ENCODE measurements at regions not wholly inside any gene's neighbourhood (a gene's known extent, or its start where the extent isn't known, plus 50 kb on each side); places are given as distances from the start of the nearest gene placed in this dataset.

DNA sequence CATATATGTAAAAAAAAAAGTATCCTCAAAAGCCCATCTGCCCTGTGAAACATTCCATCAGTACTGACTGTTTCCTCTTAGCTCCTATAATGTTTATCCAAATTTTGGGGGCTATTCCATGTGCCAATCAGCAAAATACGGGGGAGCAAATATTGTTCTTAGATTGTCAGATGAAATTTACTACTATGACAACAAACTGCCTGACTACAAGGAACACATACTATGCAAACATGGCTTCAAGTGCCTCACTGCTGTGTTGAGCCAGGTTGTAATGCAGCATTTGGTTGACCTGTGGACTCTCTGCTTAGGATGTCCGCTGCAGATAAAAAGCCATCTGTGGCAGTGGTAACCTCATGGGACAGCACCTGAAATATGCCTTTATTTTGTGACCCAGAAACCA, 98.2 kb upstream of the SCEL start:
- Mint-ChIP-seq H3K4me3 (no peak overlapping the region), H3K9me3 (peaks cover 0 to 6% of the 10 kb centered on the region in 2 donors), H3K27me3 (peaks cover 2% of the 10 kb centered on the region), H3K4me1 (peaks cover under 1% of the 10 kb centered on the region), H3K27ac (no peak overlapping the region)
- ATAC-seq (no peak), DNase-seq (no peak)

DNA sequence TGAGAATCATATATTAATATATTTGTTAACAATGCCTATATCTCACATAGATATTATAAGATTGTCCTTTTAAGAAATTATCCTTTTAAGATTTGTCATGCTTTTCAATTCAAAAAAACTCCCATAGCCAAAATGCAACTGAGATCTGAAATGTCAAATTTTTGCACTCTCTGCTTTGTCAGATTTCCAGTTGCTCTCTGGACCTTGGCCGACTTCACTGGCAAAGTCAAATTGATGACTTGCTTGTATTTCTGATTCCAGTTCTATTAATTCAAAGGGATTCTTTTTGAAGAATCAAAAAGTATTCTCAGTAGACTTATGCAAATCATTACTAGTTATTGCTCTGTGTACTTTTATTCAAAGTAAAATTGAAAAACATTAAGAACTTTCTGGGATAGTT, 101.2 kb upstream of the SCEL start:
- ATAC-seq (no peak), DNase-seq (no peak)
- H3K27me3 Mint-ChIP-seq = no peaks in the 10 kb centered on the region
- peaks cover 0 to 4% of the 10 kb centered on the region in 2 donors for H3K9me3 Mint-ChIP-seq
- H3K4me3 Mint-ChIP-seq = no peak overlapping the region
- peaks cover 8% of the 10 kb centered on the region for H3K4me1 Mint-ChIP-seq
- no peak overlapping the region for H3K27ac Mint-ChIP-seq

DNA sequence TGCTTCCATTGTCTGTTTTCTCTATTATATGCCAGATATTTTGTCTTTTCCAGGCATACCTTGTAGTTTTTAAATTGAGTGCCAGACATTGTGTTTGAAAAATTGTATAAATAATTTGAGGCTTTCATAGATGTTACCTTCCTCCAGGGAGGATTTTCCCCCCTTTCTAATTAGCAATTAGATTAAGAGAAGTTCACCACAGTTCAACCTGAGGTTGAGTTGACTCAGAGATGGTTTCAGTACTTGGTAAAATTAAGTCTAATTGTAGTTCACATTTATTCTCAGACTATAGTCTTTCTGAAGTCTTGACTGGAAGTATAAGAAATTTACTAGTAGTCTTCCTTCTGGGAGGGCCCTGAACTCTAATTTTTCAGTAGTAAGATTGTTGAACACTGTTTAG, 104.1 kb upstream of the SCEL start:
- ATAC-seq (peak; percentile 51), DNase-seq (no peak)
- Mint-ChIP-seq H3K27me3 (no peaks in the 10 kb centered on the region), H3K4me1 (peaks cover 8% of the 10 kb centered on the region), H3K27ac (no peak overlapping the region), H3K4me3 (no peak overlapping the region), H3K9me3 (peaks cover 0 to 5% of the 10 kb centered on the region in 2 donors)

DNA sequence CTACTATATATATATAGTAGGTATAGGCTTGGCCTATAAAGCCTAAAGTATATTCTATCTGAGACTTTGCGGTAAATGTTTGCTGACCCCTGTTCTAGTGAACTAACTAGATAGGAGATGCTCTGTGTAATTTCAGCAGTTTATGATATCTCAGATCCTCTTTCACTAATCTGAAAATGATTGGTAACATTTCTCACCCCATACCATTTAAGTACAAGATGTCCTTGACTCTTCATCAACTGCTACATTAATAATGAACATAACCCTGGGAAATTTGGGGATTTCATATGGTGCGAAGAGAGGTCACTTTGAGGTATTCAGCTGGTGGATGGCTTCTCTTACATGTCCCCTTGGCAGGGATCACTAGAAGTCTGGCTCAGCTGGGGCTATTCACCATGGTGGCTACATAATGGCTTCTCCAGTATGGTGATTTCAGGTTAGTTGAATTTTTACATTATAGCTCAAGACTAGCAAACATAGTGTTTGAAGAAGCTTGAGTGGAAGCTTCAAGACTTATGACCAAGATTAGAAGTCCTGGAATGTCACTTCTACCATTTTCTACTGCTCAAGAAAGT, 103.6 kb upstream of the MYCBP2 start:
- H3K9me3 Mint-ChIP-seq = peaks cover 0 to 5% of the 10 kb centered on the region in 2 donors
- H3K27ac Mint-ChIP-seq = no peak overlapping the region
- H3K27me3 Mint-ChIP-seq = no peaks in the 10 kb centered on the region
- no peak overlapping the region for H3K4me3 Mint-ChIP-seq
- ATAC-seq (no peak), DNase-seq (no peak)
- peaks cover 9% of the 10 kb centered on the region for H3K4me1 Mint-ChIP-seq

DNA sequence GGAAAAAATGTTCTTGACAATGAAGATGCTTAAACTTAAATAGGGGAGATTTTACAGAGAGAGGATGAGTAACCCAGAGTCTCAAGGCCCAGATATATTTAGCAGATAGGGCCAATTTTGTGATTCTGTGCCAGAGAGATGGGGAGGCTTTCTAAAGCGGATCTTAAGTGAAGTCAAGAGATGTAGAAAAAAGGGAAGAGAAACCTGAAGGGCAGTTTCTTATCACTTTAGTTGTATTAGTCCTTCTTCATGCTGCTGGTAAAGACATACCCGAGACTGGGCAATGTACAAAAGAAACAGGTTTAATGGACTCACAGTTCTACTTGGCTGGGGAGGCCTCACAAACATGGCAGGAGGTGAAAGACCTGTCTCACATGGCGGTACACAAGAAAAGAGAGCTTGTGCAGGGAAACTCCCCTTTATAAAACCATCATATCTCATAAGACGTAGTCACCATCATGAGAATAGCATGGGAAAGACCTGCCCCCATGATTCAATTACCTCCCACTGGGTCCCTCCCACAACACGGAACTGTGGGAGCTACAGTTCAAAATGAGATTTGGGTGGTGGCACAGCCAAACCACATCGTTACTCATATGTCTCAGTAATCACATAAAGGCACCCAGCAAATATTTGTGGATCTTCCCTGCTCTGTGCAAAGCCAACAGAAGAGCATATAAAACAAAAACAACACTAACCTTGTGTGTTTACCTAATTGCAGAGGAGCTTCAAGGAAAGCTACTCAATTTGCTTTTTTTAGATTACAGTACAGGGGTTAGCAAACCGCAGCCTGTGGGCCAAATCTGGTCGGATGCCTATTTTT, 102.6 kb upstream of the MYCBP2 start:
- Mint-ChIP-seq H3K27me3 (no peaks in the 10 kb centered on the region), H3K4me3 (peak overlapping the region in 1 of 2 donors; percentile 7), H3K4me1 (peaks cover 12% of the 10 kb centered on the region), H3K27ac (peak overlapping the region in 1 of 2 donors; percentile 20), H3K9me3 (peaks cover 0 to 5% of the 10 kb centered on the region in 2 donors)
- ATAC-seq = peak; percentile 90
- DNase-seq = peak in 1 of 2 donors; percentile 66

DNA sequence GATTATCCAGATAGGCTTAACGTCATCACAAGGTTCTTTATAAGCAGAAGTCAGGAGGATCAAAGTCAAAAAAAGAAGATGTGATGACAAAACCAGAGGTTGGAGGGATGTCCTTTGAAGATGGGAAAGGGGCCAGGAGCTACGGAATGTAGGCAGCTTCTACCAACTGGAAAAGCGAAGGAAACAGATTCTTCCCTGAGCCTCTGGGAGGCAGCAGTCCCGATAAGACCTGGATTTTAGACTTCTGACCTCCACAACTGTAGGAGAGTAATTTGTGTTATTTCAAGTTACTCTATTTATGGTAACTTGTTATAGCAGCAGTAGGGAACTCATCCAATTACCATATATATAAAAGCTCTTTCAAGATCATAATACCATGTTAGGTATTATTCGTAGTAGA, 98.8 kb upstream of the MYCBP2 start:
- peaks cover 0 to 5% of the 10 kb centered on the region in 2 donors for H3K9me3 Mint-ChIP-seq
- H3K27ac Mint-ChIP-seq = no peak overlapping the region
- DNase-seq (no peak), ATAC-seq (no peak)
- no peaks in the 10 kb centered on the region for H3K27me3 Mint-ChIP-seq
- H3K4me1 Mint-ChIP-seq = peaks cover 4% of the 10 kb centered on the region
- H3K4me3 Mint-ChIP-seq = no peak overlapping the region

DNA sequence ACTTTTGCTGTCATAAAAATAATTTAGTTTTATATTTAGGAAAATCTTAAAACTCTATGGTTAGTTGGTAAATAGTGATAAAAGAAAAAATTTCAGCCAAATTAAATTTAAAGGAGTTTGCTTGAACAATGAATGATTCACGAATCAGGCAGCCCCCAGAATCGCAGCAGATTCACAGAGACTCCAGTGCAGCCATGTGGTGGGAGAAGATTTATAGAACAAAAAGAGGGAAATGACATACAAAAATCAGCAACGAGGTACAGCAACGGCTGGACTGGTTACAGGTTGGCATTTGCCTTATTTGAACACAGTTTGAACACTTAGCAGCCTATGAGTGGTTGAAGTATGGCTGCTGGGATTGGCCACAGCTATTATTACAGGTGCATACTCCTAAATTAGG, 96.4 kb upstream of the MYCBP2 start:
- no peak overlapping the region for H3K27ac Mint-ChIP-seq
- ATAC-seq (no peak), DNase-seq (no peak)
- H3K27me3 Mint-ChIP-seq = no peaks in the 10 kb centered on the region
- no peak overlapping the region for H3K4me3 Mint-ChIP-seq
- peaks cover 4% of the 10 kb centered on the region for H3K4me1 Mint-ChIP-seq
- peaks cover 0 to 4% of the 10 kb centered on the region in 2 donors for H3K9me3 Mint-ChIP-seq

DNA sequence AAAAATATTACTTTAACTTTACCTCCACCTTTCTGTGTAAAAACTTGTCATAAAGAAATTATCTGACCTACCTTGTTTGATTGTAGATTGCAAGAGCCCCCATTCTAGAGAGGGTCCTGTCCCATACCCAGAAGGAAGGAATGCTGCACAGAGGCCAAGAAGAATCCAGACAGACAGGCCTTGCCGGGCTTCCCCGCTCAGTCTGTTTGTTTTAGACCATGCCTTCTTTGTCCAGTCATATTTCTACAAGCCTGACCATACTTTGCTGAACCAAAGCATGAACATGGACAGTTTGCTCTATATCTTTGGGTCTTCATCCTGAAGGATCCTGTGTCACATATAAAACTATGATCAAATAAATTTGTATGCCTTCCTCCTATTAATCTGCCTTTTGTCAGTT, 95.8 kb upstream of the MYCBP2 start:
- no peak for ATAC-seq
- Mint-ChIP-seq H3K4me3 (no peak overlapping the region), H3K4me1 (peaks cover 4% of the 10 kb centered on the region), H3K27me3 (no peaks in the 10 kb centered on the region), H3K9me3 (peaks cover 0 to 4% of the 10 kb centered on the region in 2 donors), H3K27ac (no peak overlapping the region)
- DNase-seq = no peak

DNA sequence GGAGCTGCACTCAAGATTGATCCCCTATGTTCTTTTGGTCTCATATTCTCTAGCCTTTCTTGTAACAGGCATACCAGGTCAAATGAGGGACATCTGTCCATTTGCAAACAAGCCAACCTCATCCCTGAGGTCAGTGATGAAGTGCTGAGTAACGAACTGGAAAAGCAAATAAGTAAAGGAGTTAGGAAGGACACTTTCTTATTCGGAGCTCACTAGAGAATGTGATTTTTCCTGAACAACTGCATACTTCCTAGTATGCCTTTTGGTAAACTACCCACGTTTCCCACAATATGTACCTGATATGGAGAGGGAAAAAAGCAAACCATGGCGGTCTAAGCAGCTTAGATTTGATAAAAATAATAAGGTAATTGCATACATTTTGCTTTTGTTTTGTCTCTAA, 91.0 kb upstream of the MYCBP2 start:
- H3K4me1 Mint-ChIP-seq = peaks cover 12% of the 10 kb centered on the region
- DNase-seq (no peak), ATAC-seq (no peak)
- H3K4me3 Mint-ChIP-seq = no peak overlapping the region
- no peaks in the 10 kb centered on the region for H3K27me3 Mint-ChIP-seq
- no peak overlapping the region for H3K27ac Mint-ChIP-seq
- H3K9me3 Mint-ChIP-seq = peaks cover 0 to 4% of the 10 kb centered on the region in 2 donors

DNA sequence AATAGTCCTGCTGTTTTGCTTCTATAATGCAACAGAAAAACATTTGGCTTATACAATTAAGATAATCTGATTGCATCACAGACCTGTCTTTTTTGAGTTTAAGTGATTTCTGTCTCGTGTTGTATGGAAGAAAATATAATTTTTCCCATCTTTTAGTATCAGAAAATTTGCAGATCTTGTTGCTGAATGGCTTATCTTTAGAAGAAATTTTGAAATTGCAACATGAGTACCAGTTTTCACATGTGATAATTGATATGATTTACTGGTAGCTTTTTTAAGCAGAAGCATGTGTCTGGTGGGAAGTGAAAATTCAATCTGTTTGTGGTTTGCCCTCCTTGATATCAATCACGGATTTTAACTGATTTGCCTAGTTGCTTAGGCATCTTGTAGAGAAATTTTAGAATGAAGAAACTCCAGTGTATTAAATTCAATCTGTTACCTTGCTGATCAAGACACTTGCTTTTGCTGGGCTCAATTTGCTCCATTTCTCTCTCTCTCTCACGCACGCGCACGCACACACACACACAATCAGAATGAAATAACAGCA, 89.8 kb upstream of the MYCBP2 start:
- H3K4me1 Mint-ChIP-seq = peaks cover 12% of the 10 kb centered on the region
- no peak for DNase-seq
- no peak for ATAC-seq
- no peaks in the 10 kb centered on the region for H3K27me3 Mint-ChIP-seq
- no peak overlapping the region for H3K4me3 Mint-ChIP-seq
- H3K27ac Mint-ChIP-seq = peak overlapping the region in 1 of 2 donors; percentile 42
- H3K9me3 Mint-ChIP-seq = peaks cover 0 to 4% of the 10 kb centered on the region in 2 donors

DNA sequence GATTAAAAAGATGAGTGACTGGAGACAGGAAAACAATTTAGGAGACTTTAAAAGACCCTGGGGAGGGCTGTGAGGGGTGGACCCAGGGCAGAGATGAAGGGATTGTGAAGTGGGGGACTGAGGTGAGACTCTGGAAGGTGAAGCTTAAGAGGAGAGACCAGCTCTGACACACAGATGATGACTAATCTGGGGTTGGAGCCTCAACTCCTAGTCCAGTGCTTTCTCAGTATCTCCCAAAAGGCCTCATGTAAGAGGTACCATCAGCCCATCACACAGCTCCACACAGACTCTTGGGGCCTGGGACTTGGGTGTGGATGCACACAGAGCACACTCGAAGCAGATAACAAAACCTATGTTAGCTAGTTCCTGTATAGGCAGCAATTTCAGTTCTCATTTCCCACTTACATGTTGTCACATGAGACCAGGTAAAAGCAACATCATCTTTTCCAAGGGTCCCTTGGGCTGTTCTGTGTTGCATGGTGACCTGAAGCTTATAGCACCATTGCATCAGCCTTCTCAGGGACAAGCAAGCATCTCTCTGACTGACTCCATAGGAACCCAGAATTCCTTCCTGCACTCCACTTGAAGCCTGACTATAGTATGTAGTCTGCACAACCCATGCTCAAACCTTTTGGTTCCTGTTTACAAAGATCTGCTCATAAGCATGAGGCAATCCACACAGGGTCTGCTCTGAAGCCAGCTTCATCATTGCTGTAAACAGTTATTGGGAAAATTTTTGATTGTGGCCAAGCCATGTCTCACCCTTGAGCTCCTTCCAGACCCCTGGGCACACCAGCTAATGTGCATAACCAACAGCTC, 88.6 kb upstream of the MYCBP2 start:
- peak; percentile 54 for ATAC-seq
- no peaks in the 10 kb centered on the region for H3K27me3 Mint-ChIP-seq
- peaks cover 0 to 4% of the 10 kb centered on the region in 2 donors for H3K9me3 Mint-ChIP-seq
- DNase-seq = no peak
- peaks cover 12% of the 10 kb centered on the region for H3K4me1 Mint-ChIP-seq
- peak overlapping the region in 1 of 2 donors; percentile 27 for H3K27ac Mint-ChIP-seq
- H3K4me3 Mint-ChIP-seq = no peak overlapping the region

DNA sequence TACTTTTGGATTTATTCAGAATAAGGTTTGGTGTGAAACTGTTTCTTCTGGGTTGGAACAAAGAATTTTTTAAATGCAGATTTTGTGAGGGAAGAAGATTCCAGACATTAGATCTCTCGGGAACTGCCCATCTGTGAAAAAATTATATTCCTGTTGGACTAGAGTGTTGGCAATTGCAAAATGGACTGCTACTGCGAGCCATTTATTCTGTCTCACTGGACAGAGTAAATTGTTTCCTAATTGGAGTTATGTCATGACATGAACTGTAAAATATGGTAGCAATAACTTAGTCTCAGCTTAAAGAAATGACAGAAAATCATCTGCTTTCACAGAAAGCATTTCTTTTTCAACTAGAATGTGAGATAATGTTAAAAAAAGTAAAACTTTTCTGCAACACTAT, 86.0 kb upstream of the MYCBP2 start:
- peaks cover 12% of the 10 kb centered on the region for H3K4me1 Mint-ChIP-seq
- ATAC-seq (no peak), DNase-seq (no peak)
- H3K27ac Mint-ChIP-seq = no peak overlapping the region
- H3K9me3 Mint-ChIP-seq = no peaks in the 10 kb centered on the region
- no peak overlapping the region for H3K4me3 Mint-ChIP-seq
- H3K27me3 Mint-ChIP-seq = no peaks in the 10 kb centered on the region

DNA sequence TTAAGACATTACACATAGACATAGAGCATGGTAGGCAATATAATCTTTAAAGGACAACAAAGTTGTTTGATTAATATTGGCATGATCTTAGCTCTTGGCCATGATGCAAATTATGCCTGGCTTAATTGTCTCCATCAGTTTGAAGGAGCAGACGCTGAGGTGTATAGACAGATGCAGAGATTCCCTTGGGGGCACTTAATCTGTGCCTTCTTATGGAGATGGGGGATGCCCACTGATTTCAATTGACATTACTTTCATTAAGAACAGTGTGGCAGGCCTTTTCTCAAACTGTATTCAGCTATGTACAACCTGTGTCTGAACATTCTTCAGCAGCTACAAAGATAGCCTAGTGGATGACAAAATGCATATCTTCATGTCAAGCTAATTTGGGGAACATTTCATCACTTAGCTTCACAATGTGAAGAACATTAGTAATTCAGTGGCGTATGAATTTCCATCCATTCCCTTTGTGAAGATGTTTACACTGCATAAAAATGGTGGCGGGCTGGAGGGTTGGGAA, 85.3 kb upstream of the MYCBP2 start:
- no peaks in the 10 kb centered on the region for H3K9me3 Mint-ChIP-seq
- H3K4me1 Mint-ChIP-seq = peaks cover 12% of the 10 kb centered on the region
- no peak for DNase-seq
- no peak overlapping the region for H3K4me3 Mint-ChIP-seq
- no peaks in the 10 kb centered on the region for H3K27me3 Mint-ChIP-seq
- ATAC-seq = no peak
- H3K27ac Mint-ChIP-seq = no peak overlapping the region

DNA sequence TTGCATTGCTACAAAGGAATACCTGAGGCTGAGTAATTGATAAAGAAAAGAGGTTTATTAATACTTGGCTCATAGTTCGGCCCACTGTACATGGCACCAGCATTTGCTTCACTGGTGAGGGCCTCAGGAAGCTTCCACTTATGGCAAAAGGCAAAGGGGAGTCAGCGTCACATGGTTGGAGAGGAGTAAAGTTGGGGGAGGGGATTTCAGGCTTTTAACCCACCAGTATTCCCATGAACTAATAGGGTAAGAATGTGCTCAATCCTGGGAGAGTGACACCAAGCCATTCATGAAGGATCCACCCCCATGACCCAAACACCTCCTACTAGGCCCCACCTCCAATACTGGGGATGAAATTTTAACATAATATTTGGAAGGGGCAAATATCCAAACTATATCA, 82.5 kb upstream of the MYCBP2 start:
- DNase-seq = no peak
- no peak overlapping the region for H3K4me3 Mint-ChIP-seq
- no peak for ATAC-seq
- H3K27ac Mint-ChIP-seq = no peak overlapping the region
- H3K9me3 Mint-ChIP-seq = no peaks in the 10 kb centered on the region
- no peaks in the 10 kb centered on the region for H3K27me3 Mint-ChIP-seq
- no peaks in the 10 kb centered on the region for H3K4me1 Mint-ChIP-seq

DNA sequence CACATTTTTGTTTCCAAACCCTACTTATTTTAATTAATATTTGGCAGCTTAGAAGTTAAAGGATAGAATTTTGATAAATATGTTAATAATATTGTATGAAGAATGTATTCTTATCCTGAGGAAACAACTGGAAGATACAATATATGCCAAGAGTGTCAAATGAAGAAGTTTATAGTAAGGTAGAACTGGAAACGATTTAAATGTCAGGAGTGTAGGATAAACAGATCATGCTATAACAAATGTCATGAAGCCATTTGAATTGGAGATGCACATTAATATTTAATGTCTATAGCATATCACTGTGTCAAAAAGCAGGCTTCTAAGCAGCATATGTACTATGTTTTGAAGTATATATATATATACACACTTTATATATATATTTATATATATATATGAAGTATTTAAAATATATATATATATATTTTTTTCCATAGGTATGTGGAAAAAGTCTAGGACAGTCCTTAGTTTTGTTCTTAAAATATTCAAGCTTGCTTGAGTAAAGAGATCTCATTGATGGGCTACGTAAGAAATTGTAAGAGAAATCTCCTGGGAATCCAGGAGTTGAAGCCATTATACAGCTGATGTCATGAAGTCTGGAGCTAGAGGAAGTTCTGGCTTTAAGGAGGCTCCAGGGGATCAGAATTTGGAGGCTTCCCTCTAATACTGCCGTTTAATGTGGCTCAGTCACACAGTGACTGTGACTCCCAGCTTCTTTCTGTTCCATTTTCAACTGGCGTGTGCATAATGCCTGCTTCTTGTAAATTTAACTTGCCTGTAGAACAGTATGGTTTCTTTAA, 79.9 kb upstream of the MYCBP2 start:
- DNase-seq = no peak
- no peaks in the 10 kb centered on the region for H3K9me3 Mint-ChIP-seq
- no peaks in the 10 kb centered on the region for H3K4me1 Mint-ChIP-seq
- no peak overlapping the region for H3K4me3 Mint-ChIP-seq
- ATAC-seq = no peak
- H3K27me3 Mint-ChIP-seq = no peaks in the 10 kb centered on the region
- no peak overlapping the region for H3K27ac Mint-ChIP-seq

Data from stimulated activated naive CD8-positive, alpha-beta T cell treated with anti-CD3 and anti-CD28 coated beads, Interleukin-15, amount 100 ng/mL, for 72 hours (primary cell).